ENCODE measurements at regions not wholly inside any gene's neighbourhood (a gene's known extent, or its start where the extent isn't known, plus 50 kb on each side); places are given as distances from the start of the nearest gene placed in this dataset.

DNA sequence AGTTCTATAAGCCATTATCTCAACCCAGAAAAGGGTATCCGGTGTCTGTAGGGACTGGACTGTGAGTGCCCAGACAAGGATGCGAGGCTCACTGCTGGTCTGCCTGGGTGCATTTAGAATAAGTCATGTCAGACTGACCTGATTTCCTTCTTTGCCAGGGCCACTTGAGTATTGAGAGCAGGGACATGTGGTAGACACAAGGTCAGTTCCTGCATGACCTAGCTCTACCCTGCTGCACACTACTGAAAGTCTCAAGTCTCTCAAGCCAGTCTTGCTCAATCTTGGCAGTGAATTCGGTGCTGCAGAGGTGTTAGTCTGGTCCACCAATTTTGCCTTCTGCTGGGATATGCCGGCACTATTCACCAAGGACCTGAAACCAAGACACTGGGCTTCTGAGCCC lies 180.1 kb downstream of the C1orf94 start:
- 76 to 86% (median 84%) methylated on average over 4 of the region's 4 CpGs for whole genome bisulfite sequencing, 5 donors
- no peak for DNase-seq
- Histone ChIP-seq H3K9me3 (no peaks in the 10 kb centered on the region), H3K27me3 (replicated peaks in 1 of 7) (peaks cover 0 to 52% (median 0%) of the 10 kb centered on the region in 7 donors), H3K27ac (no peak overlapping the region), H3K4me1 (no peaks in the 10 kb centered on the region), H3K36me3 (no peaks in the 10 kb centered on the region), H3K4me3 (no peak overlapping the region)
- intact Hi-C loops (cut with DNase I; ENCODE audit: low total_unique reads) = no loop called here
- TF ChIP-seq POLR2A (IDR thresholded peaks at IDR 0.05) = no peak
- no peak for TF ChIP-seq POLR2AphosphoS5 (IDR thresholded peaks at IDR 0.05)
- no peak for TF ChIP-seq CTCF (IDR thresholded peaks at IDR 0.05 in 8 of 11, conservative IDR thresholded peaks at IDR 0.05 in 3 of 11)

DNA sequence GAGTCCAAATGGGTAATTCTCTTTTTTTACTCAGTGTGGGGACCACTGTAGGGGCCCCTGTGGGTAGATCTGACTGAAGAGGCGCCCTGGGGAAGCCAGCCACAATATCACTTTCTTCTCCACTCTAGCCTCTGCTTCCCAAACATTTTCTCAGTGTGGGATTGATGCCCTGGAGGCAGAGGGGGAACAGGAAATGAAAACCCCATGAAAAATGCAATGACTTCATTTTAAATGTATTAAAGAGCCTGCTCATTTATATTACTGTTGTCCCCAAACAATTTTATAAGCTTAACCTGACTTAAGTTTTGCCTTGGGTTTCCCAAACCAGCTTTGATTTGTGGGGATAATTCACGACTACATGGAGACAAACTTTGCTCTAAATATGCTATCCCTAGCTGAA lies 181.9 kb downstream of the C1orf94 start:
- intact Hi-C loops (cut with DNase I; ENCODE audit: low total_unique reads) = no loop called here
- no peak for TF ChIP-seq CTCF (IDR thresholded peaks at IDR 0.05 in 8 of 11, conservative IDR thresholded peaks at IDR 0.05 in 3 of 11)
- TF ChIP-seq POLR2A (IDR thresholded peaks at IDR 0.05) = no peak
- WGBS, 5 donors = 43 to 67% (median 61%) methylated on average over 2 of the region's 2 CpGs
- Histone ChIP-seq H3K9me3 (no peaks in the 10 kb centered on the region), H3K4me1 (no peaks in the 10 kb centered on the region), H3K27me3 (replicated peaks in 1 of 7) (peaks cover 0 to 61% (median 0%) of the 10 kb centered on the region in 7 donors), H3K27ac (no peak overlapping the region), H3K4me3 (no peak overlapping the region), H3K36me3 (no peaks in the 10 kb centered on the region)
- no peak for DNase-seq

- DNase-seq = no peak
- Histone ChIP-seq H3K9me3 (no peaks in the 10 kb centered on the region), H3K27ac (no peak overlapping the region), H3K4me1 (no peaks in the 10 kb centered on the region), H3K27me3 (replicated peaks in 1 of 7) (peaks cover 0 to 60% (median 0%) of the 10 kb centered on the region in 7 donors), H3K36me3 (no peaks in the 10 kb centered on the region), H3K4me3 (no peak overlapping the region)
- intact Hi-C loops (cut with DNase I; ENCODE audit: low total_unique reads) = no loop called here
- WGBS, 5 donors = 88 to 92% (median 89%) methylated on average over 4 of the region's 4 CpGs
- TF ChIP-seq POLR2A (IDR thresholded peaks at IDR 0.05) (no peak), POLR2AphosphoS5 (IDR thresholded peaks at IDR 0.05) (no peak), CTCF (IDR thresholded peaks at IDR 0.05 in 8 of 11, conservative IDR thresholded peaks at IDR 0.05 in 3 of 11) (no peak)
These were observed 182.7 kb downstream of the C1orf94 start for GRCh38 chr1:34359411-34359810.

GRCh38 chr1:34360574-34360973 lies 183.9 kb downstream of the C1orf94 start:
- intact Hi-C loops (cut with DNase I; ENCODE audit: low total_unique reads) = no loop called here
- H3K9me3 ChIP-seq = peaks cover 0 to 6% (median 0%) of the 10 kb centered on the region in 8 donors
- 70 to 78% (median 73%) methylated on average over 3 of the region's 3 CpGs for WGBS, 5 donors
- TF ChIP-seq POLR2A (IDR thresholded peaks at IDR 0.05) (no peak), POLR2AphosphoS5 (IDR thresholded peaks at IDR 0.05) (no peak), CTCF (IDR thresholded peaks at IDR 0.05 in 8 of 11, conservative IDR thresholded peaks at IDR 0.05 in 3 of 11) (no peak)
- no peak for DNase-seq
- H3K4me3 ChIP-seq = no peak overlapping the region
- H3K27ac ChIP-seq = no peak overlapping the region
- no peaks in the 10 kb centered on the region for H3K36me3 ChIP-seq
- H3K4me1 ChIP-seq = no peaks in the 10 kb centered on the region
- H3K27me3 ChIP-seq (replicated peaks in 1 of 7) = peaks cover 0 to 57% (median 0%) of the 10 kb centered on the region in 7 donors
